SU-DHL-6 (cell line): ENCODE measurements at regions not wholly inside any gene's neighbourhood (a gene's known extent, or its start where the extent isn't known, plus 50 kb on each side); places are given as distances from the start of the nearest gene placed in this dataset.

Source experiments
- CTCF ChIP-seq: fragments of 200-600 bp; sonication (generic); IDR thresholded peaks from one replicate; pipeline ENCODE4 v1.5.1; 2017; ENCODE audit warnings: antibody characterized with exemption, mild to moderate bottlenecking, low read length, moderate library complexity; ENCODE audit not compliant: insufficient read depth, poor library complexity, severe bottlenecking
- EZH2phosphoT487 ChIP-seq: fragments of 200-600 bp; sonication (generic), shearing (Covaris generic); conservative IDR thresholded peaks from 2 replicates; pipeline ENCODE4 v1.6.1; 2018; ENCODE audit warnings: mild to moderate bottlenecking, antibody characterized with exemption, low read length, moderate library complexity, mixed read lengths

- TF ChIP-seq CTCF (no peak), EZH2phosphoT487 (no peak)
Measured at GRCh38 chrX:40872351-40872750, 137.0 kb upstream of the MED14 start.
